ENCODE measurements at regions not wholly inside any gene's neighbourhood (a gene's known extent, or its start where the extent isn't known, plus 50 kb on each side); places are given as distances from the start of the nearest gene placed in this dataset.

DNA sequence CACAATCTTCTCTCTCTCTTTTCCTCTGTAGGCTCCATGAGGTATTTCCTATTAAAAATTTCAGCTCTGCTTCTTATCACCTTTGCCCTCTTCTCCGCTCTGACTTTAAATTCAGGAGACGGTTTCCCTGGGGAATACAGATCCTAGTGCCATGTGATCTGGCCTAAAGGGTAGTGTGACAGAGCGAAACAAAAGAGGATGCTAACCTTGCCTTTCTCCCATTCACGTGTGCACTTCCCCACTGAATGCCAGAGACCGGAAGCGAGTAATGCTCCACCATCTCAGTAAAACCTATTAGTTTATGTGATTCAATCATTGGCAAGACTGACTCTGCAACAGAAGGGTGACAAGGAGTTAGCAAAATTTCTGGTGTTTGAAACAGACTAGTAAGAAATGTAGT is 358.3 kb downstream of the ZNF521 start:
- DNase-seq, result no peak

DNA sequence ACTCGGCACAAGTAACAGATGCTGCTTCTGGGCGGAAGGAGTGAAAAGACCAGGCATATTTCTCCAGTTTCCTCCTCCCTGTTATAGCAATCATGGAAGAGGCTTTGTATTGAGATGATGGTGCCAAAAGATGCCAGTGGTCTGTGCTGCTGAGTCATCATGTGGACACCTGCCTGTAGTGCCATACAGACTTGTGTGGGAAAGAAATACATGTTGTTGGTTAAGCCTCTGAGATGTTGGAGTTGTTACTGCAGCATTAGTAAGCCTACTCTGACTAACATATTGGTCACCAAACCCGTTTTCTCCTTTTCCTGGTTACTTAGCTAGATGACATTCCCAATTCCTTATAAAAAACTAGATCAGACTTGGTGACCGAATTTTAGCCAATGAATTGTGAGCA is 356.9 kb downstream of the ZNF521 start:
- no peak for DNase-seq

GRCh38 chr18:24995755-24996154 is 356.2 kb downstream of the ZNF521 start:
- no peak for DNase-seq

DNA sequence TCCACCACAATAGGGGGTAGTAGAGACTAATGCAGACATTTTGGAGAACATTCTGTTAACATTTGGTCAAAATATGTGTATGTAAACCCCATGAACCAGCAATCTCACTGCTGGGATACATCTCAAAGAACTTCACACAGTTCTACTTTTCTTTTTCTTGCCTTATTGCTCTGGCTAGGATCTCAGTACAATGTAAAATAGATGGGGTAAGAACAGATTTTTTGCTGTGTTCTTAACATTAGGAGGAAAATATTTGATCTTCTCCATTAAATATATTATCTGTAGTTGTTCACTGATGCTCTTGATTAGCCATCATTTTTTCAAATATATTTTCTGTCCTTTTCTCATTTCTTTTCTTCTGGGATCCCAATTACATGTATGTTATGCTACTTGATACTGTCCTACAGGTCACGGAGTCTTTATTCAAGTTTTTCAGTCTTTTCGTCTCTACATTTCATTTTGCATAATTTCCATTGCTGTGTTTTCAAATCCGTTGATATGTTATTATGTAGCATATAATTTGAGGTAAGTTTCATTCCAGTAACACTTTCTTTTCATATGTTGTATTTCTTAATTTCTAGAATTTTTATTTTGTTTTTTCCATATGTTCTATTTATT is 352.2 kb downstream of the ZNF521 start:
- DNase-seq, result no peak

- no peak for DNase-seq
Measured at GRCh38 chr18:25001803-25002202, 350.2 kb downstream of the ZNF521 start.

DNA sequence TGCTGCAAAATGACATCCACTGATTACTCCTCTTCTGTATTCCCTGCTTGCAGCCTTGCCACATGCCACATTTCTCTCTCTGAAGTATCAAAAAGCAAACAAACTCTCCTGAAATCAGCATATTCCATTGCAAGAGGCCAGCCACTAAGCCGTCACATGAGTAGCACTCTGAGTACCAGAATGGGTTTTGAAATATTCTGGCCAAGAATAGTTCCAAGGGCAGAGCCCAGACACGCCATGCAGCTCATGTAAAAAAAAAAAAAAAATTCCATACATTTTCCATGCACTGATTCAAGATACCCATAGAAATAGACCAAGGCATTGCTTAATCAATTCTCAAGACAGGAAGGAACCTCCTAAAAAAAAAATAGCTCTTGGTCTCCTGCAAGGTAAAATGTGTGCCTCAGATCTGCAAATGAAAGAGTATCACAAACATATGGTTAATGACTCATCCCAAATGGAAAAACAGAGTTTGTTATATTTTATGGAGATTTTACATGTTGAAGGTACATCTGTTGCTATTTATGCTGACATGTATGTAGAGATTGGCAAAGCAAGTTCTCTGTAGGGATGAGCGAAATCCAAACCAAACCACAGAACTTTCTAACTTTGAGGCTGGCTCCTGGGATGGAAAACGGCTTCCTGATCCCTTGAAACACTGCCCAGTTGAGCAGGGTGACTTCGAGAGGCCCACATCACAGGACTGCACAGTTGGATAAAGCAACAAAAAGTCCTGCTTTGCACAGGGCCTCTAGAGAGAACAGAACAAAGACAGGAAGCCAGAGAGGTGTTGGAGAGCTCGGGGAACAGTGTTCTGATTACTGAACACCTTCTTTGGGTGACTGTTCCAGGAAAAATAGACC is 346.2 kb downstream of the ZNF521 start:
- no peak for DNase-seq

GRCh38 chr18:25010623-25011374 is 341.2 kb downstream of the ZNF521 start:
- DNase-seq, result no peak
